DMS114 treated with DMSO at 0.1 percent for 48 hours (cell line): ENCODE measurements at regions not wholly inside any gene's neighbourhood (a gene's known extent, or its start where the extent isn't known, plus 50 kb on each side); places are given as distances from the start of the nearest gene placed in this dataset.
A peak's percentile ranks its signal among the peaks of the same experiment; 100 is the strongest.
"Not testable (repeated sequence)": the region's sequence is repeated elsewhere in the genome, so short reads cannot be mapped to it uniquely, and the experiment has no call there.

Experiments used
- DNase-seq: peaks from one replicate; lab custom pipeline; 2025; ENCODE audit not compliant: unreplicated experiment; lab: John Stamatoyannopoulos, UW

DNA sequence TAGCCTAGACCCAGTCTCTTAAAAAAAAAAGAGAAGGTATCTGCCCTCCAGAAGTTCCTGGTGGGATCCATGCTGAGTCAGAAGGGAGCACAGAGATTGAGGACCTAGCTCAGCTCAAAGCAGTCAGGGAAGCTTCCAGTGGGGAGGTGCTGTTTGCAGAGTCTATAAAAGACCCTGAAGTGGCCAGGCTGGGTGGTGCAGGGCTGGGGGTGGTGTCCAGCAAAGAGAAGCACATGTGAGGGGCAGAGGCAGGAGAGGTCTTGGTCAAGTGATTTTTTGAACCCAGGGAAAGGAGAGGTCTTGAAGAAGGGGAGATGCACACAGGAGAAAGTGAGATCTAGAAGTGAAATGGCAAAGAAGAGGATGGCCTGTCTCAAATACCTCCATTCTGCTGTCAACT is 130.4 kb upstream of the PODXL start:
- no peak for DNase-seq

DNA sequence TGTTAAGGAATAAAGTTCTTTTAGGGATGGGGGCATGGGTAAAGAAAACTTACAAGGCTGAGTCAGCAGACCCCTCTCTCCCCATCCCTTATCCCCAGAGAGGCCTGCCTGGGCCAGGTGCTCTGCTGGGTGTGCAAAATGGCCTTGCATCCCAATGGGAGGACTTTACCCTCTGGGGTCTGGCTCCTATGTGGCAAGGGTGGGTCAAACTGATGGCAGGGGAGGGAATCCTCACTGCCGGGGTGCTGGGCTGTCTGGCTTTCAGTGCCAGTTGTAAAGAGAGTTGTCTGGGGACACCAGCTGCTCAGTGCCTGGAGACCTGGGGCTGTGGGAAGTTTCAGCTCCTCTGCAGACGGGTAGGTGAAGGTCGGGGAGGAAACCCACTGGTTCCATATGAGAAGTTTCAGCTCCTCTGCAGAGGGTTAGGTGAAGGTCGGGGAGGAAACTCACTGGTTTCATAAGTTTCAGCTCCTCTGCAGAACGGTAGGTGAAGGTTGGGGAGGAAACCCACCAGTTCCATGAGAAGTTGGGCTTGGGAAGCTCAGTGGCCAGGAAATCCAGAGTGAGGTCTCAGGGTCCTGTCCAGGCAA is 127.2 kb upstream of the PODXL start:
- no peak for DNase-seq

GRCh38 chr7:131681961-131682360 is 125.5 kb upstream of the PODXL start:
- no peak for DNase-seq

- not testable (repeated sequence) for DNase-seq
These were observed 122.6 kb upstream of the PODXL start for GRCh38 chr7:131679071-131679470.

DNA sequence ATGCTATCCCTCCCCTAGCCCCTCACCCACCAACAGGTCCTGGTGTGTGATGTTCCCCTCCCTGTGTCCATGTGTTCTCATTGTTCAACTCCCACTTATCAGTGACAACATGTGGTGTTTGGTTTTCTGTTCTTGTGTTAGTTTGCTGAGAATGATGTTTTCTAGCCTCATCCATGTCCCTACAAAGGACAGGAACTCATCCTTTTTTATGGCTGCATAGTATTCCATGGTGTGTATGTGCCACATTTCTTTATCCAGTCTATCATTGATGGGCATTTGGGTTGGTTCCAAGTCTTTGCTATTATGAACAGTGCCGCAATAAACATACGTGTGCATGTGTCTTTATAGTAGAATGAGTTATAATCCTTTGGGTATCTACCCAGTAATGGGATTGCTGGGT is 120.4 kb upstream of the PODXL start:
- DNase-seq = not testable (repeated sequence)

DNA sequence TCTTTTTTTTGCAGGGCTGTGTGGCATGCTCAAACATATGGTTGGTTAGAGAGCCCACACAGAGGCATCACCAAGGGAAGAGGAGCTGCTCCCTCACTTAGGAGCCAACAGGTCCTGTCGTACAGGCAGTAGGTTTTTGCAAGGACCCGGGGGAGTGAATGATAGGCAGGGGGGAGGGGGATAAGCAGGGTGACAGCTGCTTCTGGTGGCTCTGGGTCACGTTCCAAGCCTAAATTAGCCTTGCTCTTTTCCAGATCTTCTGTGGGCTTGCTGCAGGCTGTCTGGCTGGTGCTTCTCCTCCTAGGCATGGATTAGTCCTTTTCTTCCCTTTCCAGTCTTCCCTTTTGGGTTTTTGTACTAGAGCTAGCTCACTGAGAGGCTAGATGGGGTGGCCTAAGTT is 117.7 kb upstream of the PODXL start:
- no peak for DNase-seq

GRCh38 chr7:131673576-131673975 is 117.1 kb upstream of the PODXL start:
- DNase-seq = no peak

DNA sequence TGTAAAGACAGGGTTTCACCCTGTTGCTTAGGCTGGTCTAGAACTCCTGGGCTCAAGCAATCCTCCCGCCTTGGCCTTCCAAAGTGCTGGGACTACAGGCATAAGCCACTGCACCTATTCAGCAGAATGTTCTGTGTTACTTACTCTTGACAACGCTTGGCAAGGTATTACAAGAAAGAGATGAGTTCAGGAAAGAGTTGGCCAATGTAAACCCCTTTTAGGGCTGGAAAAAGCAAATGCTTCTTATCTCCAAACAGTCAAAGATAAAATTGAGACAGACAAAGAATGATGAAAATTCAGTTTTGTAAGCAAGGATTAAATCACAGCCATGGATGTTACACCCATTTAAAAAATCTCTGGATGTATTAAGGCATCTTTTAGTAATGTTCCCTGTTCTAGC is 114.0 kb upstream of the PODXL start:
- no peak for DNase-seq

- DNase-seq = no peak
These were observed 111.3 kb upstream of the PODXL start for GRCh38 chr7:131667699-131668098.

DNA sequence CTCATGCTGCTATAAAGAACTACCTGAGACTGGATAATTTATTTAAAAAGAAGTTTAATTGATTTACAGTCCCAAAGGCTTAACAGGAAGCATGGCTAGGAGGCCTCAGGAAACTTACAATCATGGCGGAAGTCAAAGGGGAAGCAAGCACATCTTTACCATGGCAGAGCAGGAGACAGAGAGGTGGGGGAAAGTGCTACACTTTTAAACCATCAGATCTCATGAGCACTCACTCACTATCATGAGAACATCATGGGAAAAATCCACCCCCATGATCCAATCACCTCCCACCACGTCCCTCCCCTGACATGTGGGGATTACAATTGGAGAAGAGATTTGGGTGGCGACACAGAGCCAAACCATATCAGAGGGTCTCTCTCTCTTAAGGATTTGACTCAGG is 108.6 kb upstream of the PODXL start:
- no peak for DNase-seq

- no peak for DNase-seq
These were observed 108.1 kb upstream of the PODXL start for GRCh38 chr7:131664570-131664969.

GRCh38 chr7:131662301-131662873 is 106.0 kb upstream of the PODXL start:
- DNase-seq = not testable (repeated sequence)

DNA sequence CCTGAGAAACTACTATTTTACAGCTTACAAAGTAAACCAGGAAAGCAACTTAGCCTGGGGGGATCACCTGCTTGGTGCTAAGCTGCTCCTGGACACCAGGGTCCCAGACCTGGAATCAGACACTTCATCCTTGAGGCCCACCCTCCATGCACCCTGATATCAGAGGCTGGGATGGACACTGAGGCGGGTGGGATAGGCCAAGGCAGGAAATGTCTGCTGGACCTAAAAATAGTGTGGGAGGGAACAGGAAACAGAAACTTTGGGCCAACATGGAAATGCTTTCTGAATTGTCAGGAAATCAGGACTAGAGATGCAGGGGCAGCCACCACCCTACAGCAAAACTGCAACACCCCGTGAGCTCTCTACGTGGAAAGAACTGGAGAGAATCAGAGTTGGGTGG is 101.5 kb upstream of the PODXL start:
- DNase-seq = no peak

GRCh38 chr7:131656980-131657723 is 100.7 kb upstream of the PODXL start:
- DNase-seq = no peak

DNA sequence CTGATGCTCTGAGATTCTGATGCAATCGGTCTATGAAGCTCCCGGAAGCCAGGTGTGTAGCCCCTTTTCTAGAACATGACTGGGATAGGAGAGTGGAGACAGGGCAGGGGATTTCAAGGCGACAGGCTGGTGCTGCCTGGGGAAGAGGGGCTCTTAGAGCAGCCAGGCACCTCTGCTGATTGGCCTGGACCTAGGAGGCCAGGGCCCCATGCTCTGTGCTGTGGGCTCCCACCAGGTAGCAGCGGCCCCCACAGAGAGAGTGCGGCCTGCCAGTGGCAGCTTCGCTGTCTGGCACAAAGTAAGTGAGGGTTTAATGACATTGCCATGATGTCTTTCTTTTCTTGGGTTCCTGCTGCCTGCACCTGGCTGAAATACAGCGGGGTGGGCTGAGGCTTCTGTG is 99.4 kb upstream of the PODXL start:
- DNase-seq = no peak

DNA sequence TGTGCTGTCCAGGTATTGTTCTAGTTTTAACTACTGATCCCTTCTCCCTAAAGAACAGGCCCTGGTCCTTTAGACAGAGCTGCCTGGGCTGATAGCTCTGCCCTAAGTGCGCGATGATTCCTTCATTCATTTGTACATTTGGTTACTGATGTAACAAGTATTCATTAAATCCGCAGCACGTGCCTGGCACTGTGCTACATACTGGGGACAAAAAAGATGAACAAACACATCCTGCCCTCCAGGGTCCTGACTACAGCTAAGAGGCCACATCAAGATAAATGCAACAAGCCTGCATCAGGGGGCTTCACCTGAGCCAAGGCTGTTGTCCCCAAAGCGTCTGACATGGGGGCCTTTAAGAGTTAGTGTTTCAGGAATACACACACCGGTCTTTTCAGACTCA is 99.0 kb upstream of the PODXL start:
- DNase-seq = no peak

GRCh38 chr7:131654668-131655326 is 98.4 kb upstream of the PODXL start:
- DNase-seq = peak; percentile 60

DNA sequence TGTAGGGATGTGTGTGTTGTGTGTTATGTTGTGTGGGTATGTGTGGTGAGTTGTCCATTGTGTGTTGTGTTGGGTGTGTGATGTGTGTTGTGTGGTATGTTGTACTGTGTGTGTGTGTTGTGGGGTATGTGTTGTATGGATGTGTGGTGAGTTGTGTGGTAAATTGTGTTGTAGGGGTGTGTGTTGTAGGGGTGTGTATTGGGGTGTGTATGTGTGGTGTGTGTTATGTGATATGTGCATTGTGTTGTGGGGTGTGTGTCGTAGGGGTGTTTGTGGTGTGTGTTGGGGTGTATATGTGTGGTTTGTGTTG is 97.8 kb upstream of the PODXL start:
- DNase-seq = no peak

DNA sequence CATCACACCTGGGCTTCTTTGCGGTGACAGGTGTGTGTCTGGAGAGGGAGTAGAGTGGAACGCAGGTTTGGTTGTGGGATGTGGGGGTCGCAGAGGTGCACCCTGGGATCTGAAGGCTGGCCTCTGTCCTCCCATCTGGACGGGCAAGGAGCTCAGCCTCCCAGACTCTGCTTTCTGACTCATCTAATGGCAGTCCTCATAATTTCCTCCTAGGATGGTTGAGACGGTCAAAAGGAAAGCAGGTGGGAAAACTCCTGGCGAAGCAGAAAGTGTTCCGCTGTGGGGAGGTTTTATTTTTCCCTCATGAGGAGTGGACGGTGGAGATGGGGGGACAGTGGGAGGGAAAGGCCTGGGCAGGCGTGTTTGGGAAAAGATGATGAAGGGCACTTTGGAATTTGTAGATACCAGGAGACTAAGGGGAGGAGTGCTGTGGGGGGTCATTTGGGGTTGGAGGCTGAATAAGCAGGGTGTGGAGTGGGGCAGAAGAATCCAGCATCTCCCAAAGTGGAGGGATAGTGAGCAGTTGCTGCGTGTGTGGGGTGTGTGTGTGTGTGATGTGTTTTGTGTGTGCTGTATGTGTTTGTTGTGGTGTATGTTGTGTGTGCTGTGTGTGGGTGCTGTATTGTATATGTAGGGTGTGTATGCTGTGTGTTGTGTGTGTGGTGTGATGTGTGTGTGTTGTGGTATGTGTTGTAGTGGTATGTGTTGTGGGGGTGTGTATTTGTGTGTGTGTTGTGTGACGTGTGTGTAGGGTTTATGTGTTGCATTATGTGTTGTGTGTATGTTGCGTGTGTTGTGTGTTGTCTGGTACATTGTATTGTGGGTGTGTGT is 97.2 kb upstream of the PODXL start:
- no peak for DNase-seq

- DNase-seq = no peak
These were observed 96.5 kb upstream of the PODXL start for GRCh38 chr7:131652934-131653333.

- no peak for DNase-seq
These were observed 95.8 kb upstream of the PODXL start for GRCh38 chr7:131652194-131652593.
